HepG2 (cell line): ENCODE measurements at regions not wholly inside any gene's neighbourhood (a gene's known extent, or its start where the extent isn't known, plus 50 kb on each side); places are given as distances from the start of the nearest gene placed in this dataset.

Experiments
- GLI4 ChIP-seq: sonication (generic); formaldehyde crosslinking; IDR thresholded peaks from 2 replicates; pipeline ENCODE4 v1.5.1; 2020; ENCODE audit warnings: missing genetic modification reagents, mild to moderate bottlenecking, moderate library complexity, borderline replicate concordance
- HOXA7 ChIP-seq: sonication (generic); formaldehyde crosslinking; IDR thresholded peaks from 2 replicates; pipeline ENCODE4 v1.8.1; 2022; ENCODE audit warnings: mild to moderate bottlenecking, missing genetic modification reagents, moderate library complexity

DNA sequence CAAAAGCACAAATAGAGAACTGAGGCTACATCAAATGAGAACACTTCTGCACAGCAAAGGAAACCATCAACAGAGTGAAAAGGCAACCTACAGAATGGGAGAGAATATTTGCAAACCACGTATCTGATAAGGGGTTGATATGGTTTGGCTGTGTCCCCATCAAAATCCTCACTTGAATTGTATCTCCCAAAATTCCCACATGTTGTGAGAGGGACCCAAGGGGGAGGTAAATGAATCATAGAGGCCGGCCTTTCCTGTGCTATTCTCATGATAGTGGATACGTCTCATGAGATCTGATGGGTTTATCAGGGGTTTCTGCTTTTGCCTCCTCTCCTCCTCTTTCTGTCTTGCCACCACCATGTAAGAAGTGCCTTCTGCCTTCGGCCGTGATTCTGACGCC is 120.6 kb upstream of the FRMD4A start:
- TF ChIP-seq GLI4 (CRISPR knock-in tag) (no peak), HOXA7 (CRISPR knock-in tag) (no peak)
